H9 (cell line): ENCODE measurements at regions not wholly inside any gene's neighbourhood (a gene's known extent, or its start where the extent isn't known, plus 50 kb on each side); places are given as distances from the start of the nearest gene placed in this dataset.

ENCODE experiments used
- DNase-seq: peaks from one replicate; pipeline ENCODE4 v3.0.0-alpha.2; 2017
- H2AFZ ChIP-seq: one replicate; pipeline ENCODE4 v1.6.1; 2013; ENCODE audit warnings: mild to moderate bottlenecking, low read length, control low read depth, moderate library complexity
- H2AK5ac ChIP-seq: 2 replicates; pipeline ENCODE4 v1.6.1; 2013; ENCODE audit warnings: low read length, control low read depth, mixed read lengths; ENCODE audit not compliant: insufficient read length
- H2BK120ac ChIP-seq: one replicate; pipeline ENCODE4 v1.6.1; 2013; ENCODE audit warnings: low read depth, mild to moderate bottlenecking, low read length, control low read depth, inconsistent platforms; ENCODE audit not compliant: poor library complexity, severe bottlenecking
- H2BK12ac ChIP-seq: 2 replicates; pipeline ENCODE4 v1.6.1; 2013; ENCODE audit warnings: low read length, control low read depth, mixed read lengths, low read depth; ENCODE audit not compliant: insufficient read length
- H2BK15ac ChIP-seq: 2 replicates; pipeline ENCODE4 v1.6.1; 2013; ENCODE audit warnings: low read depth, low read length, control low read depth
- H2BK20ac ChIP-seq: one replicate; pipeline ENCODE4 v1.6.1; 2013; ENCODE audit warnings: low read depth, mild to moderate bottlenecking, low read length, control low read depth, inconsistent platforms; ENCODE audit not compliant: poor library complexity, severe bottlenecking
- H2BK5ac ChIP-seq: 2 replicates; pipeline ENCODE4 v1.6.1; 2013; ENCODE audit warnings: low read length, control low read depth, mixed read lengths; ENCODE audit not compliant: insufficient read length
- H3K14ac ChIP-seq: 2 replicates; pipeline ENCODE4 v1.6.1; 2013; ENCODE audit warnings: low read length, control low read depth; ENCODE audit not compliant: insufficient read depth
- H3K18ac ChIP-seq: 2 replicates; pipeline ENCODE4 v1.6.1; 2013; ENCODE audit warnings: low read depth, mild to moderate bottlenecking, mixed read lengths, low read length, control low read depth; ENCODE audit not compliant: insufficient read length
- H3K23ac ChIP-seq: 2 replicates; pipeline ENCODE4 v1.6.1; 2013; ENCODE audit warnings: low read length, control low read depth, mixed read lengths, low read depth; ENCODE audit not compliant: insufficient read length
- H3K23me2 ChIP-seq: 2 replicates; pipeline ENCODE4 v1.6.1; 2013; ENCODE audit warnings: low read depth, mild to moderate bottlenecking, mixed read lengths, low read length, control low read depth; ENCODE audit not compliant: insufficient read length, poor library complexity, severe bottlenecking
- H3K27ac ChIP-seq: 2 replicates; pipeline ENCODE4 v1.5.1; 2013; ENCODE audit warnings: low read length, control low read depth, mixed read lengths, low read depth; ENCODE audit not compliant: insufficient read length
- H3K27me3 ChIP-seq: 2 replicates; pipeline ENCODE4 v1.6.1; 2013; ENCODE audit warnings: low read length, control low read depth, inconsistent platforms; ENCODE audit not compliant: insufficient read depth
- H3K4ac ChIP-seq: 2 replicates; pipeline ENCODE4 v1.6.1; 2013; ENCODE audit warnings: low read depth, mild to moderate bottlenecking, control low read depth, inconsistent platforms, low read length, moderate library complexity
- H3K4me1 ChIP-seq: 2 replicates; pipeline ENCODE4 v1.6.1; 2013; ENCODE audit warnings: low read length, control low read depth, inconsistent platforms; ENCODE audit not compliant: insufficient read depth
- H3K4me2 ChIP-seq: 2 replicates; pipeline ENCODE4 v1.6.1; 2013; ENCODE audit warnings: low read length, control low read depth, mixed read lengths; ENCODE audit not compliant: insufficient read length, insufficient read depth
- H3K56ac ChIP-seq: 2 replicates; pipeline ENCODE4 v1.6.1; 2013; ENCODE audit warnings: low read depth, mild to moderate bottlenecking, mixed read lengths, low read length, control low read depth; ENCODE audit not compliant: insufficient read length
- H3K79me1 ChIP-seq: 2 replicates; pipeline ENCODE4 v1.6.1; 2013; ENCODE audit warnings: low read depth, mild to moderate bottlenecking, moderate library complexity, low read length, control low read depth, inconsistent platforms; ENCODE audit not compliant: insufficient read depth, poor library complexity, severe bottlenecking
- H3K79me2 ChIP-seq: 2 replicates; pipeline ENCODE4 v1.6.1; 2013; ENCODE audit warnings: low read length, control low read depth, inconsistent platforms; ENCODE audit not compliant: insufficient read depth
- H3K9ac ChIP-seq: 2 replicates; pipeline ENCODE4 v1.6.1; 2013; ENCODE audit warnings: low read length, control low read depth, mixed read lengths; ENCODE audit not compliant: insufficient read length; ENCODE audit errors: extremely low read depth
- H3K9me3 ChIP-seq: one replicate; pipeline ENCODE4 v1.6.1; 2013; ENCODE audit warnings: low read depth, low read length, inconsistent platforms; ENCODE audit not compliant: control insufficient read depth
- H3T11ph ChIP-seq: one replicate; pipeline ENCODE4 v1.6.1; 2013; ENCODE audit warnings: mild to moderate bottlenecking, low read length, control low read depth, inconsistent platforms
- H4K20me1 ChIP-seq: one replicate; pipeline ENCODE4 v1.6.1; 2013; ENCODE audit not compliant: control insufficient read depth, insufficient read length, insufficient read depth
- H4K5ac ChIP-seq: 2 replicates; pipeline ENCODE4 v1.6.1; 2013; ENCODE audit warnings: low read depth, mild to moderate bottlenecking, mixed read lengths, low read length, control low read depth; ENCODE audit not compliant: insufficient read length
- H4K8ac ChIP-seq: replicated peaks from 2 replicates; pipeline ENCODE4 v1.6.1; 2013; ENCODE audit warnings: low read length, control low read depth, mixed read lengths, low read depth; ENCODE audit not compliant: insufficient read length
- H4K91ac ChIP-seq: 2 replicates; pipeline ENCODE4 v1.6.1; 2013; ENCODE audit warnings: low read depth, mild to moderate bottlenecking, moderate library complexity, mixed read lengths, low read length, control low read depth; ENCODE audit not compliant: insufficient read length
- H3K27ac Mint-ChIP-seq, 3 experiments: 2 replicates in 2 of 3; 3 replicates in 1 of 3; pipeline ENCODE4 v1.8.0; 2020 to 2021; ENCODE audit warnings: mixed read lengths in 3 of 3, mild to moderate bottlenecking in 1 of 3, moderate library complexity in 1 of 3
- H3K27me3 Mint-ChIP-seq: 2 replicates; pipeline ENCODE4 v1.8.0; 2021; ENCODE audit warnings: low read depth, mild to moderate bottlenecking, moderate library complexity, mixed read lengths
- H3K36me3 Mint-ChIP-seq, 3 experiments: 2 replicates in 2 of 3; 3 replicates in 1 of 3; pipeline ENCODE4 v1.8.0; 2020 to 2021; ENCODE audit warnings: low read depth in 3 of 3, mixed read lengths in 3 of 3; ENCODE audit not compliant: insufficient read depth in 1 of 3
- H3K4me1 Mint-ChIP-seq, 2 experiments: 2 replicates each; pipeline ENCODE4 v1.8.0; 2020; ENCODE audit warnings: mixed read lengths in 2 of 2
- H3K4me3 Mint-ChIP-seq, 2 experiments: 2 replicates in 1 of 2; 3 replicates in 1 of 2; pipeline ENCODE4 v1.8.0; 2020 to 2021; ENCODE audit warnings: mild to moderate bottlenecking in 2 of 2, mixed read lengths in 2 of 2, moderate library complexity in 1 of 2
- H3K9me3 Mint-ChIP-seq, 2 experiments: 2 replicates in 1 of 2; 3 replicates in 1 of 2; pipeline ENCODE4 v1.8.0; 2020; ENCODE audit warnings: mild to moderate bottlenecking in 2 of 2, mixed read lengths in 2 of 2, moderate library complexity in 1 of 2
- CTCF ChIP-seq: fragments of 200-600 bp; sonication (generic); conservative IDR thresholded peaks from 3 replicates; pipeline ENCODE4 v1.8.0; 2021; ENCODE audit warnings: antibody characterized with exemption, mild to moderate bottlenecking
- WGBS: extraction: QIAGEN DNeasy Blood & Tissue Kit; methylation state at CpG from one replicate; pipeline ENCODE4 v1.1.7; 2013; ENCODE audit warnings: missing lambda C conversion rate, low lambda C conversion rate, mixed read lengths; ENCODE audit not compliant: insufficient read length; ENCODE audit errors: extremely low coverage; 5-methylcytosine and 5-hydroxymethylcytosine counted together

GRCh38 chr2:58925676-58926081, 684.6 kb upstream of the FANCL start:
- Histone ChIP-seq H3K56ac (no peak overlapping the region), H2BK5ac (no peak overlapping the region), H3K9ac (no peak overlapping the region), H3K79me1 (no peaks in the 10 kb centered on the region), H3T11ph (no peak overlapping the region), H2BK120ac (no peak overlapping the region), H2BK20ac (no peak overlapping the region), H3K9me3 (no peaks in the 10 kb centered on the region), H3K23ac (no peak overlapping the region), H3K27me3 (no peaks in the 10 kb centered on the region), H3K79me2 (no peaks in the 10 kb centered on the region), H3K4ac (no peak overlapping the region), H4K5ac (no peak overlapping the region), H2AK5ac (no peak overlapping the region), H4K91ac (no peak overlapping the region), H3K18ac (no peak overlapping the region), H3K23me2 (no peaks in the 10 kb centered on the region), H2AFZ (no peak overlapping the region), H2BK15ac (no peak overlapping the region), H3K4me1 (peaks cover 3% of the 10 kb centered on the region; the same call in 1 of the 2 replicates), H4K20me1 (no peaks in the 10 kb centered on the region), H3K4me2 (no peak overlapping the region), H2BK12ac (no peak overlapping the region), H4K8ac (no peak overlapping the region), H3K27ac (no peak overlapping the region), H3K14ac (no peak overlapping the region)
- DNase-seq, result no peak
- peaks cover 19 to 21% of the 10 kb centered on the region in 2 experiments for H3K4me1 Mint-ChIP-seq
- peak overlapping the region in 1 of 3 experiments; percentile 43; a peak in 1 of 7 replicates for H3K27ac Mint-ChIP-seq
- TF ChIP-seq CTCF, result no peak
- H3K9me3 Mint-ChIP-seq, result no peaks in the 10 kb centered on the region
- no peaks in the 10 kb centered on the region for H3K27me3 Mint-ChIP-seq
- WGBS, result no CpG with 5 or more reads among the region's 4 CpGs
- no peak overlapping the region for H3K4me3 Mint-ChIP-seq
- H3K36me3 Mint-ChIP-seq, result no peaks in the 10 kb centered on the region; a peak in 1 of 7 replicates
